ENCODE measurements at regions not wholly inside any gene's neighbourhood (a gene's known extent, or its start where the extent isn't known, plus 50 kb on each side); places are given as distances from the start of the nearest gene placed in this dataset.

DNA sequence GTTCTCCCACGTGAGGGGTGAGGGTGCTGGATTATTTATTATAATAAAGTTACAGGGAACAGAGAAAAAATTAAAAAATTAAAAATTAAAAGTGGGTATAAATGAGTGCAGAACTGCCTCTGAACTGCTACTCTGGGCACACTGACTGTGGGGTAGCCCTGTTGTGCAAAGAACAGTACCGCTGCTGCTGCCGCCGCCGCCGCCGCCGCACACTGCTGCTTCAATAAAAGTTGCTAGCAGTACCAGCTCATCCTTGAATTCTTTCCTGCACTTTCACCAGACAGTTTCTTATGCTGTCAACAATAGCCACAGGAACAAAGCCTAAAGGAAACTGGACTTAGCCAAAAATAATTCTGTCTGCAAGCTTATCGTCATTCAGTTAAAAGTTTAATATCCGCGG, 72.1 kb downstream of the GCC1 start (continued):
- no peak for TF ChIP-seq GATAD1 (CRISPR knock-in tag; IDR thresholded peaks at IDR 0.05)
- no peak for TF ChIP-seq ZSCAN30 (CRISPR knock-in tag; IDR thresholded peaks at IDR 0.05)
- no peak for TF ChIP-seq U2AF1 (optimal IDR thresholded peaks at IDR 0.05; ENCODE audit: low read depth, low read length)
- no peak for TF ChIP-seq POLR2AphosphoS5 (IDR thresholded peaks at IDR 0.05; ENCODE audit: low read depth, low read length)
- TF ChIP-seq ZFP1 (CRISPR knock-in tag; IDR thresholded peaks at IDR 0.05) = no peak
- TF ChIP-seq ZNF761 (CRISPR knock-in tag; conservative IDR thresholded peaks at IDR 0.05) = no peak
- no peak for TF ChIP-seq ZNF17 (CRISPR knock-in tag; IDR thresholded peaks at IDR 0.05)
- TF ChIP-seq NR1H2 (CRISPR knock-in tag; IDR thresholded peaks at IDR 0.05; ENCODE audit: borderline replicate concordance, low read depth) = no peak
- no peak for TF ChIP-seq ZNF296 (CRISPR knock-in tag; conservative IDR thresholded peaks at IDR 0.05)
- TF ChIP-seq, protein P1, sequence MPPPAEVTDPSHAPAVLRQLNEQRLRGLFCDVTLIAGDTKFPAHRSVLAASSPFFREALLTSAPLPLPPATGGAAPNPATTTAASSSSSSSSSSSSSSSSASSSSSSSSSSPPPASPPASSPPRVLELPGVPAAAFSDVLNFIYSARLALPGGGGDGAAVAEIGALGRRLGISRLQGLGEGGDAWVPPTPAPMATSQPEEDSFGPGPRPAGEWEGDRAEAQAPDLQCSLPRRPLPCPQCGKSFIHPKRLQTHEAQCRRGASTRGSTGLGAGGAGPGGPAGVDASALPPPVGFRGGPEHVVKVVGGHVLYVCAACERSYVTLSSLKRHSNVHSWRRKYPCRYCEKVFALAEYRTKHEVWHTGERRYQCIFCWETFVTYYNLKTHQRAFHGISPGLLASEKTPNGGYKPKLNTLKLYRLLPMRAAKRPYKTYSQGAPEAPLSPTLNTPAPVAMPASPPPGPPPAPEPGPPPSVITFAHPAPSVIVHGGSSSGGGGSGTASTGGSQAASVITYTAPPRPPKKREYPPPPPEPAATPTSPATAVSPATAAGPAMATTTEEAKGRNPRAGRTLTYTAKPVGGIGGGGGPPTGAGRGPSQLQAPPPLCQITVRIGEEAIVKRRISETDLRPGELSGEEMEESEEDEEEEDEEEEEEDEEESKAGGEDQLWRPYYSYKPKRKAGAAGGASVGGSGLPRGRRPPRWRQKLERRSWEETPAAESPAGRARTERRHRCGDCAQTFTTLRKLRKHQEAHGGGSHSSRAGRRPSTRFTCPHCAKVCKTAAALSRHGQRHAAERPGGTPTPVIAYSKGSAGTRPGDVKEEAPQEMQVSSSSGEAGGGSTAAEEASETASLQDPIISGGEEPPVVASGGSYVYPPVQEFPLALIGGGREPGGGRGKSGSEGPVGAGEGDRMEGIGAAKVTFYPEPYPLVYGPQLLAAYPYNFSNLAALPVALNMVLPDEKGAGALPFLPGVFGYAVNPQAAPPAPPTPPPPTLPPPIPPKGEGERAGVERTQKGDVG (CRISPR knock-in tag; IDR thresholded peaks at IDR 0.05; ENCODE audit: borderline replicate concordance) = no peak
- TF ChIP-seq NRL (CRISPR knock-in tag; IDR thresholded peaks at IDR 0.05; ENCODE audit: borderline replicate concordance) = no peak
- no peak for TF ChIP-seq ZNF331 (CRISPR knock-in tag; IDR thresholded peaks at IDR 0.05)

DNA sequence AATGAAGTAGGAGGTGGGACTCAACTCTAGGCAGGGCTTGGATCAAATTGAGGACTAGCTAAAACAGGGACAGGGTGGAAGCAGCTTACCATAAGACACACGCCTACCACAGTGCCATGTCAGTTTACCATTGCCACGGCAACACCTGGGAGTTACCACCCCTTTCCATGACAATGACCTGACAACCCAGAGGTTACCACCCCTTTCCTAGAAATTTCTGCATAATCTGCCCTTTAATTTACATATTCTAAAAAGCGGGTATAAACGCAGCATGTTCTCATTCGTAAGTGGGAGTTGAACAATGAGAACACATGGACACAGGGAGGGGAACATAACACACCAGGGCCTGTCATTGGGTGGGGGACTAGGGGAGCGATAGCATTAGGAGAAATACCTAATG, 72.7 kb downstream of the GCC1 start:
- no peak overlapping the region for H3K4me3 ChIP-seq (replicated peaks in 1 of 3; ENCODE audit: insufficient read depth in 1 of 3, low read depth in 2 of 3, low read length in 3 of 3)
- no peak overlapping the region for H3K9ac ChIP-seq (ENCODE audit: insufficient read depth, low read depth, low read length)
- CTCF ChIA-PET (ENCODE audit: low intra/inter-chr PET ratio, low total read pairs) = no interaction called here
- POLR2A ChIA-PET = no interaction called here
- H3K27ac ChIP-seq (ENCODE audit: extremely low read length, insufficient read depth, low read length) = no peak overlapping the region
- BruUV-seq (replicated peaks) = no TSS peak
- no peaks in the 10 kb centered on the region for H3K9me3 ChIP-seq (ENCODE audit: low read length)
- H3K4me1 ChIP-seq (ENCODE audit: insufficient read depth, low read length) = no peaks in the 10 kb centered on the region
- no peaks in the 10 kb centered on the region for H3K79me2 ChIP-seq (ENCODE audit: insufficient read depth, low read length)
- DNase-seq (ENCODE audit: low spot score) = no peak
- H2AFZ ChIP-seq (ENCODE audit: low read length) = no peak overlapping the region
- H3K36me3 ChIP-seq (replicated peaks in 1 of 2; ENCODE audit: control insufficient read depth in 1 of 2, insufficient read depth in 2 of 2, low read length in 2 of 2) = no peaks in the 10 kb centered on the region
- in situ Hi-C loops (cut with HindIII; ENCODE audit: extremely low pct_ligation_motif_present, low pct_unique_long_range_greater_than_20kb) (loop anchor here (25.0 kb wide), 1 partner anchor 700 kb away; no protein-coding TSS in a partner anchor), intact Hi-C loops (cut with micrococcal nuclease; ENCODE audit: unreplicated experiment) (loop anchor here (5.0 kb wide), 1 partner anchor 165 kb away; no protein-coding TSS in a partner anchor)
- no peak for ATAC-seq
- no peaks in the 10 kb centered on the region for H4K20me1 ChIP-seq (ENCODE audit: insufficient read depth, low read length)
- H3K4me2 ChIP-seq (ENCODE audit: low read depth, low read length) = no peak overlapping the region
- 25% methylated on average over 4 of the region's 6 CpGs for WGBS (ENCODE audit: low lambda C conversion rate)
- no peaks in the 10 kb centered on the region; a peak in 1 of 5 replicates for H3K27me3 ChIP-seq (ENCODE audit: control insufficient read depth in 1 of 2, insufficient read depth in 2 of 2, low read length in 2 of 2)
- FAIRE-seq = no peak
- TF ChIP-seq HOXA9 (CRISPR knock-in tag; IDR thresholded peaks at IDR 0.05; ENCODE audit: borderline replicate concordance) (no peak), ZNF747 (CRISPR knock-in tag; IDR thresholded peaks at IDR 0.05; ENCODE audit: borderline replicate concordance) (no peak), HMG20B (CRISPR knock-in tag; conservative IDR thresholded peaks at IDR 0.05) (no peak), ZNF431 (CRISPR knock-in tag; IDR thresholded peaks at IDR 0.05; ENCODE audit: borderline replicate concordance, low read depth) (no peak), ZNF350 (CRISPR knock-in tag; IDR thresholded peaks at IDR 0.05; ENCODE audit: borderline replicate concordance, low read depth) (no peak), ZNF530 (CRISPR knock-in tag; IDR thresholded peaks at IDR 0.05; ENCODE audit: low read depth) (no peak)
